Caco-2 (cell line): ENCODE measurements at regions not wholly inside any gene's neighbourhood (a gene's known extent, or its start where the extent isn't known, plus 50 kb on each side); places are given as distances from the start of the nearest gene placed in this dataset.

Experiments used
- BruUV-seq: library from RNA; stranded (reverse); fragments of 400-500 nt; replicated peaks from 2 replicates; lab custom pipeline; 2021; lab: Mats Ljungman, UMichigan
- CTCF ChIA-PET: fragments of 300-600 bp; sonication (Branson Sonifier 250); formaldehyde crosslinking; loops from one replicate; lab custom pipeline; 2022; ENCODE audit warnings: antibody characterized with exemption; lab: Charles Lee
- POLR2A ChIA-PET: fragments of 300-600 bp; sonication (Branson Sonifier 250); formaldehyde crosslinking; loops from one replicate; lab custom pipeline; 2022; ENCODE audit warnings: antibody characterized with exemption; lab: Charles Lee
- DNase-seq, 2 experiments: peaks; one replicate each; pipeline versions ENCODE4 v3.0.0 to v3.0.0-alpha.2; 2020 to 2022
- H3K27me3 ChIP-seq: replicated peaks from 2 replicates; pipeline ENCODE4 v1.6.0; 2011; ENCODE audit warnings: low read length; ENCODE audit not compliant: control insufficient read depth, insufficient read depth
- H3K36me3 ChIP-seq: 2 replicates; pipeline ENCODE4 v1.5.1; 2011; ENCODE audit warnings: low read length; ENCODE audit not compliant: control insufficient read depth, insufficient read depth
- H3K4me1 ChIP-seq: fragments of 250-450 bp; sonication (Bioruptor Pico); 2 replicates; pipeline ENCODE4 v1.5.1; 2020; ENCODE audit warnings: mild to moderate bottlenecking
- H3K4me3 ChIP-seq: 2 replicates; pipeline ENCODE4 v1.5.1; 2011; ENCODE audit warnings: low read depth, mild to moderate bottlenecking, control low read depth, low read length
- H3K9me3 ChIP-seq: fragments of 250-450 bp; sonication (Bioruptor Pico); 2 replicates; pipeline ENCODE4 v1.5.1; 2020; ENCODE audit warnings: mild to moderate bottlenecking, moderate library complexity
- H3K27ac Mint-ChIP-seq: one replicate; pipeline ENCODE4 v1.8.0; 2022; ENCODE audit warnings: mixed read lengths; ENCODE audit not compliant: unreplicated experiment
- H3K27me3 Mint-ChIP-seq: one replicate; pipeline ENCODE4 v1.8.0; 2022; ENCODE audit warnings: mixed read lengths; ENCODE audit not compliant: insufficient read depth, unreplicated experiment
- H3K36me3 Mint-ChIP-seq: one replicate; pipeline ENCODE4 v1.8.0; 2022; ENCODE audit warnings: mild to moderate bottlenecking, mixed read lengths; ENCODE audit not compliant: insufficient read depth, unreplicated experiment
- H3K4me1 Mint-ChIP-seq: one replicate; pipeline ENCODE4 v1.8.0; 2022; ENCODE audit warnings: low read depth, mixed read lengths; ENCODE audit not compliant: unreplicated experiment
- H3K4me3 Mint-ChIP-seq: one replicate; pipeline ENCODE4 v1.8.0; 2022; ENCODE audit warnings: mild to moderate bottlenecking, moderate library complexity, mixed read lengths; ENCODE audit not compliant: unreplicated experiment
- H3K9me3 Mint-ChIP-seq: one replicate; pipeline ENCODE4 v1.8.0; 2022; ENCODE audit warnings: mixed read lengths; ENCODE audit not compliant: unreplicated experiment
- intact Hi-C: fragments of 100-400 bp; cut with micrococcal nuclease; formaldehyde crosslinking; loops from one replicate; pipeline ENCODE4 v1.10.0; 2022; ENCODE audit not compliant: unreplicated experiment
- TF ChIP-seq, protein P1 (sequence below), 2 experiments: fragments of 200-600 bp in 1 of 2; IDR thresholded peaks; 1 replicate in 1 of 2; 2 replicates in 1 of 2; pipeline versions ENCODE4 v1.5.1 to v1.8.0; 2011 to 2022; ENCODE audit warnings: antibody characterized with exemption in 1 of 2, control low read depth in 1 of 2, inconsistent platforms in 1 of 2, low read depth in 1 of 2, low read length in 1 of 2, mild to moderate bottlenecking in 1 of 2, moderate library complexity in 1 of 2; ENCODE audit not compliant: insufficient read depth in 1 of 2, severe bottlenecking in 1 of 2, unreplicated experiment in 1 of 2

GRCh38 chr16:61295311-61295710 lies 740.9 kb downstream of the CDH8 start:
- Histone ChIP-seq H3K9me3 (no peaks in the 10 kb centered on the region), H3K36me3 (no peaks in the 10 kb centered on the region), H3K4me1 (no peaks in the 10 kb centered on the region), H3K4me3 (no peak overlapping the region), H3K27me3 (no peaks in the 10 kb centered on the region)
- no peaks in the 10 kb centered on the region for H3K27me3 Mint-ChIP-seq
- intact Hi-C loops, result no loop called here
- H3K4me3 Mint-ChIP-seq, result no peak overlapping the region
- no peak overlapping the region for H3K27ac Mint-ChIP-seq
- CTCF ChIA-PET, result no interaction called here
- H3K4me1 Mint-ChIP-seq, result no peaks in the 10 kb centered on the region
- no peaks in the 10 kb centered on the region for H3K36me3 Mint-ChIP-seq
- BruUV-seq, result no TSS peak
- H3K9me3 Mint-ChIP-seq, result no peaks in the 10 kb centered on the region
- POLR2A ChIA-PET, result no interaction called here
- TF ChIP-seq, protein P1, sequence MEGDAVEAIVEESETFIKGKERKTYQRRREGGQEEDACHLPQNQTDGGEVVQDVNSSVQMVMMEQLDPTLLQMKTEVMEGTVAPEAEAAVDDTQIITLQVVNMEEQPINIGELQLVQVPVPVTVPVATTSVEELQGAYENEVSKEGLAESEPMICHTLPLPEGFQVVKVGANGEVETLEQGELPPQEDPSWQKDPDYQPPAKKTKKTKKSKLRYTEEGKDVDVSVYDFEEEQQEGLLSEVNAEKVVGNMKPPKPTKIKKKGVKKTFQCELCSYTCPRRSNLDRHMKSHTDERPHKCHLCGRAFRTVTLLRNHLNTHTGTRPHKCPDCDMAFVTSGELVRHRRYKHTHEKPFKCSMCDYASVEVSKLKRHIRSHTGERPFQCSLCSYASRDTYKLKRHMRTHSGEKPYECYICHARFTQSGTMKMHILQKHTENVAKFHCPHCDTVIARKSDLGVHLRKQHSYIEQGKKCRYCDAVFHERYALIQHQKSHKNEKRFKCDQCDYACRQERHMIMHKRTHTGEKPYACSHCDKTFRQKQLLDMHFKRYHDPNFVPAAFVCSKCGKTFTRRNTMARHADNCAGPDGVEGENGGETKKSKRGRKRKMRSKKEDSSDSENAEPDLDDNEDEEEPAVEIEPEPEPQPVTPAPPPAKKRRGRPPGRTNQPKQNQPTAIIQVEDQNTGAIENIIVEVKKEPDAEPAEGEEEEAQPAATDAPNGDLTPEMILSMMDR (IDR thresholded peaks at IDR 0.05; ENCODE audit: insufficient read depth in 1 of 2, low read depth in 1 of 2, low read length in 1 of 2, severe bottlenecking in 1 of 2, unreplicated experiment in 1 of 2), result no peak
- DNase-seq, result no peak

- TF ChIP-seq, protein P1 (IDR thresholded peaks at IDR 0.05; ENCODE audit: insufficient read depth in 1 of 2, low read depth in 1 of 2, low read length in 1 of 2, severe bottlenecking in 1 of 2, unreplicated experiment in 1 of 2), result no peak
- DNase-seq, result no peak
- Mint-ChIP-seq H3K27ac (no peak overlapping the region), H3K36me3 (no peaks in the 10 kb centered on the region), H3K9me3 (no peaks in the 10 kb centered on the region), H3K4me1 (no peaks in the 10 kb centered on the region), H3K4me3 (no peak overlapping the region), H3K27me3 (no peaks in the 10 kb centered on the region)
- no peaks in the 10 kb centered on the region for H3K36me3 ChIP-seq
- BruUV-seq, result no TSS peak
- POLR2A ChIA-PET, result no interaction called here
- no peak overlapping the region for H3K4me3 ChIP-seq
- H3K9me3 ChIP-seq, result no peaks in the 10 kb centered on the region
- H3K27me3 ChIP-seq, result no peaks in the 10 kb centered on the region
- H3K4me1 ChIP-seq, result no peaks in the 10 kb centered on the region
- intact Hi-C loops, result no loop called here
- CTCF ChIA-PET, result no interaction called here
These were observed 747.1 kb downstream of the CDH8 start for GRCh38 chr16:61289141-61289540.

- H3K27me3 Mint-ChIP-seq, result peaks cover 2% of the 10 kb centered on the region
These were observed 758.4 kb downstream of the CDH8 start for GRCh38 chr16:61277849-61278248.

More at GRCh38 chr16:61277849-61278248, 758.4 kb downstream of the CDH8 start:
- no peaks in the 10 kb centered on the region for H3K36me3 Mint-ChIP-seq
- H3K4me1 ChIP-seq, result no peaks in the 10 kb centered on the region
- no peaks in the 10 kb centered on the region for H3K27me3 ChIP-seq
- H3K4me3 Mint-ChIP-seq, result no peak overlapping the region
- intact Hi-C loops, result no loop called here
- H3K4me3 ChIP-seq, result no peak overlapping the region
- no peaks in the 10 kb centered on the region for H3K9me3 ChIP-seq
- BruUV-seq, result no TSS peak
- POLR2A ChIA-PET, result no interaction called here
- CTCF ChIA-PET, result no interaction called here
- no peaks in the 10 kb centered on the region for H3K4me1 Mint-ChIP-seq
- H3K9me3 Mint-ChIP-seq, result no peaks in the 10 kb centered on the region
- no peak overlapping the region for H3K27ac Mint-ChIP-seq
- TF ChIP-seq, protein P1 (IDR thresholded peaks at IDR 0.05; ENCODE audit: insufficient read depth in 1 of 2, low read depth in 1 of 2, low read length in 1 of 2, severe bottlenecking in 1 of 2, unreplicated experiment in 1 of 2), result no peak
- DNase-seq, result no peak
- no peaks in the 10 kb centered on the region for H3K36me3 ChIP-seq
